ENCODE measurements at regions not wholly inside any gene's neighbourhood (a gene's known extent, or its start where the extent isn't known, plus 50 kb on each side); places are given as distances from the start of the nearest gene placed in this dataset.

DNA sequence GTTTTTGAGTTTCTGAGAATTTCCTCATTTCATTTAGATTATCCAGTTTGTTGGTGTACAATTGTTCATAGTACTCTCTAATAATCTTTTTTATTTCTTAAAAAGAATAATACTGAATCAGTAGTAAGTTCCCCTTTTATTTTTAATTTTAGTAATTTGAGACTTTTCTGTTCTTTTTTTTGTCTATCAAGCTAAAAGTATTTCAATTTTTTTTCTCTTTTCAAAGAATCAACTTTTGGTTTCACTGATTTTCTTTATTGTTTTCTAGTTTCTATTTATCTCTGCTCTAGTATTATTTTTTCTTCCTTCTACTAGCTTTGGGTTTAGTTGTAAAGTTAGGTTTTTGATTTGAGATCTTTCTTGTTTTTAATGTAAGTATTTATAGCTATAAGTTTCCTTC is 60.6 kb upstream of the ARL15 start:
- intact Hi-C loops (cut with micrococcal nuclease), result no loop called here

DNA sequence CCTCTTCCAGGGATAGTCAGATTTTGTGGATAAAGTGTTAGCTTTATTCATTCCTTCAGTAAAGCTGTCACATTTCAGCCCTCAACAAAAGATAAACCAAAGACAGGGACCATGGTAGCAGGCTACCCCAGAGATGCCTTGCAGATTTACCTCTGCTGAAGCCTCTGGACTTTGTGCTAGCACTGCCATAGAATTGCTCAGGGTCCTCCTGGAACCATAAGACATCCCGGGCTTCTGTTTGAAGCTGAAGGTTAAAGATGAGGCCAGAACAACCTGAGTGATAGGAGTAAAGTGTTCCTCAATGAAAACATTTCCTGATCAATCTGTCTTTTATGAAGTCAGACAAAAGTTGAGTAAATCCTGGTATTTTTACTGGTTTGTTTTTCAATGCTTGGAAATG is 57.5 kb upstream of the ARL15 start:
- intact Hi-C loops (cut with micrococcal nuclease), result no loop called here

- intact Hi-C loops (cut with micrococcal nuclease), result no loop called here
Observed at GRCh38 chr5:54366707-54367106, 56.3 kb upstream of the ARL15 start.

- intact Hi-C loops (cut with micrococcal nuclease), result no loop called here
Observed at GRCh38 chr5:54363669-54364068, 53.3 kb upstream of the ARL15 start.

DNA sequence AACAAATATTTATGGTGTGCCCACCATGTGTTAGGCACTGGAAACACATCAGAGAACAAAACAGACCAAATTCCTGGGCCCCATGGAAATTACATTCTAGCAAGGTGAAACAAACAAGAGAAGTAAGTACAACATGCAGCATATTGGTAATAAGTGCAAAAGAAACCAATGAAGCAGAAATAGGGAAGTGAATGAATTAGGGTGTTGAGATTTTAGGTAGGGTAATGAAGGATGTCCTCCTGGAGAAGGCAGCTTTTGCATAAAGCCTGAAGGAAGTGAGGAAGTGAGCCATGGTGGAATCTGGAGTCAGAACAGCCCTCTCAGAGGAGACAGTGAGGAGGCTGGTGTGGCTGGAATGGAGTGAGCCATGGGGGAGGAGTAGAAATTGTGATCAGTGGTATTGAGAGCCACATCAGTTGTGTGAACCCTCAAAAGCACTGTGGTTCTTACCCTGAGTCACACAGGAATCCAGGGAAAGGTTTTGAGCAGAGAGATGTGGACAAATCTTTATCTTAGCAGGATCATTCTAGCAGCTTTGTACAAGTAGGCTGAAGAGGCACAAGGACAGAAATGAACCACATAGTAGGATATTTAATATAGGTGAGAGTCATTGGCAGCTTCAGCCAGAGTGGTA is 52.7 kb upstream of the ARL15 start:
- intact Hi-C loops (cut with micrococcal nuclease), result no loop called here

DNA sequence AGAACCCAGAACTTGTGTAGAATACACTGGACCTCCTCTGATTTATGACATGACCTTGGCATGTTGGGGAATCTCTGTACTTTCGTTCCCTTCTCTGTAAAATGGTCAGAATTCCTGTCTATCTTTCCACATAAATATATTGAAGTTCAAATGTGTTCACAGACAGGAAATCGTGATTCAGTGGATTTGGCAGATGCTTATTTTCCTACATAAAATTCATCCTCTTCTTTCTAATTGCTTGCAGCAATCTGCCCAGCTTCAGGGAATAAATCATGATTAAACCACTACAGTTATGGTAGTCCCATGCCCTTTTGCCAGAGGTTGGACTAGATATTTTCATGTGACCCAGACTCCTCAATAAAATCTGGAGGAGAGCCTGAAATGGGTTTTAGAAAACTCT is 52.1 kb upstream of the ARL15 start:
- intact Hi-C loops (cut with micrococcal nuclease), result no loop called here

DNA sequence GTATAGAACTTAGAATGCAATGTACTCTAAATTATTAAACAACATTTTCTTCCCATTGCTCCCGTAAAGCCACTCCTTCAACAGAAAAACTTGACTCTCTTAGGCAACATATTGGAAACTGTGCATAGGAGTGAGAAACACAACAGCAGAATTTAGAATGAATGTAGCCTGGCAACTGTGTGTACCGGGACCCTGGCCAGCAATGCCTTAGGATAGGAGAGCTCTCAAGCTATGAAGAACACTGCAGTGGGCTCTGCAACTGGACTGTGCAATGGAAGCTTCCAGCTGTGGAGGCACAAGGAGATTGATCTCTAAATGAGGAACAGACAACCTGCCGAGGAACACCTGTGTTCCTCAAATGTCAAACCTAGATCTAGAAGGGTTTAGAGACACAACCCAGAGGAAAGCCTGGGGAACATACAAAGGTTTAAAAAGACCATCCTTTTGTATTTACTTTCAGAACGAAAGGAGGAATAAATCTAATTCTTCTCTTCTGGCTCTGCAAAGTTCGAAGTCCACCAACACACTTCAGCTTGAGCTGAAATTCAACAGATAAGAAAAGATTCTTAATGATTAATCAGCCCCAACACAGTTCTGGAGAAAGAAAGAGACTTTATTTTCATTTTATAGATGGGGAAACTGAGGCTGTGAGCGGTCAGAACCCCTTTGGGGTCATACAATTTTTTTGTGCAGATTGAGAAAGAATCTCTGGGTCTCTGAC is 51.5 kb upstream of the ARL15 start:
- intact Hi-C loops (cut with micrococcal nuclease), result no loop called here

DNA sequence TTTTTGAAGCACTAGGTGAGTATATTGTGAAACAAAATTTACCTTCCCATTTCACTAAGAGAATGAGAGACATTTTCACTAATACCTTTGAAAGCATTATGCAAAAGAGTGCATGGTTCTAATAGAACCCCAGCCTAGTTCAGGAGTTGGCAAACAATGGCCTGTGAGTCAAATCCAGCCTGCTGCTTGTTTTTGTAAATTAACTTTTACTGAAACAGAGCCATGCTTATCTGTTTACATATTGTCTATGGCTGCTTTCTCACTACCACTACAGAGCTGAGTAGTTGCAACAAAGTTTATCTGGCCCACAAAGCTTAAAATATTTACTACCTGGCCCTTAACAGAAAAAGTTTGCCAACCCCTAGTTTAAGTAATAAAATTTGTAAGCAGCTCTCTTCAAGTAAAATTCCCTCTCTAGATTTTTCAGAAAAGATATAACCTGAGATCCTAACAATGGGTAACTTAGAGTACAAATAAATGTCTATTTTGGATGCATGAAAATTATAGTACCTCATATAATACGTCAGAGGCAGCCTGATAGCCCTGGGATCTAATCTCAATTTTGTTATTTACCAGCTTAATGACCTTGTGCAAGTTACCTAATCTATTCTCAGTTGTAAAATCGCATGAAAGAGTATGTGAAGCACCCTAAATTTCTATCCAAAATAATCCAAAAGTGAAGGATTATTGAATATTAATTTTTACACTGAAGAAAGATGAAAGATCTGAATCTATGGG is 50.7 kb upstream of the ARL15 start:
- intact Hi-C loops (cut with micrococcal nuclease), result no loop called here
